ENCODE measurements at regions not wholly inside any gene's neighbourhood (a gene's known extent, or its start where the extent isn't known, plus 50 kb on each side); places are given as distances from the start of the nearest gene placed in this dataset.

DNA sequence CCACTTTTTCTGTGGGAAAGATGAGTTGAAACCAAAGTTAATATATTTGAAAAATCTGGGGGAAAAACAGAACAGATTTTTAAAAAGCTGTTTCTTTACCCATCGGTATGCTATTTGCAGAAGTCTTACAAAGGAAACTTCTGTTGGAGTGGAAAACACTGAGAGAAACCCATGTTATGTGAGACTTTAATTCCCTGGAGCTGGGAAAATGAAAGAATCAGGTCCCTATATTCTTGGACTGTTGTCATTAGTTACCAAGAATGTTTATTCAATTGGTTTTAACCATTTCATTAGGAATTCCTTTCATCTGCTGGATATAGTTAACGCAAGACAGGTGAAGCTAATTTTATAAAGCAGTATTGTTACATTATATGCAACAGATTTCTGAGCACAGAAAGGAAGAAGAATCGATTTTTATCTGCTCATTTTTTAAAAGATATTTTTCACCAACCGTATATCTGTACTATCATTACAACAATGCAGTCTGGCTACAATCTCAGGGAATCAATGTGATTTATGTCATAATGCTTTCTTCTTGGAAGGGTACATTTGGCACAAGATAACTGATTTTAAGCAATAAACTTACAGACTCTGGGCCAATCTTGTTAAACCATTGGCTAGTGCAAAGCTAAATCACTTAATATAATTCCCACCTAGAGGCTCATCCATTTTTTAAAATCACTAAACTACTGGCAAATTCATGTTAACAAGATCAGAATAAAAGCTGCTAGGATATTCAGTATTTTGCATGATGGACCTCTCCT lies 170.0 kb downstream of the MOXD1 start:
- Histone ChIP-seq H3K4me1 (peaks cover 0 to 12% (median 0%) of the 10 kb centered on the region in 3 donors), H3K27ac (no peak overlapping the region), H3K4me3 (no peak overlapping the region), H3K36me3 (no peaks in the 10 kb centered on the region), H3K9me3 (no peaks in the 10 kb centered on the region), H3K27me3 (no peaks in the 10 kb centered on the region)
- ATAC-seq = no peak
- no peak for TF ChIP-seq POLR2AphosphoS5 (IDR thresholded peaks at IDR 0.05)
- no peak for TF ChIP-seq CTCF (IDR thresholded peaks at IDR 0.05)
- no peak for TF ChIP-seq POLR2A (IDR thresholded peaks at IDR 0.05)
- TF ChIP-seq EP300 (IDR thresholded peaks at IDR 0.05) = no peak
- 58 to 72% methylated on average over 4 of the region's 4 CpGs for WGBS, 2 donors (ENCODE audit: low coverage in 1 of 2)

GRCh38 chr6:132228894-132229293 lies 172.4 kb downstream of the MOXD1 start:
- 67 to 100% methylated on average over 1 of the region's 1 CpG for WGBS, 2 donors (ENCODE audit: low coverage in 1 of 2)
- no peak overlapping the region for H3K4me3 ChIP-seq
- no peaks in the 10 kb centered on the region for H3K27me3 ChIP-seq
- no peak overlapping the region for H3K27ac ChIP-seq
- peaks cover 0 to 9% (median 0%) of the 10 kb centered on the region in 3 donors for H3K9me3 ChIP-seq
- TF ChIP-seq POLR2AphosphoS5 (IDR thresholded peaks at IDR 0.05) = no peak
- no peak for TF ChIP-seq CTCF (IDR thresholded peaks at IDR 0.05)
- TF ChIP-seq EP300 (IDR thresholded peaks at IDR 0.05) = no peak
- no peak for TF ChIP-seq POLR2A (IDR thresholded peaks at IDR 0.05)
- H3K36me3 ChIP-seq = no peaks in the 10 kb centered on the region
- peaks cover 0 to 12% (median 0%) of the 10 kb centered on the region in 3 donors for H3K4me1 ChIP-seq
- no peak for ATAC-seq

DNA sequence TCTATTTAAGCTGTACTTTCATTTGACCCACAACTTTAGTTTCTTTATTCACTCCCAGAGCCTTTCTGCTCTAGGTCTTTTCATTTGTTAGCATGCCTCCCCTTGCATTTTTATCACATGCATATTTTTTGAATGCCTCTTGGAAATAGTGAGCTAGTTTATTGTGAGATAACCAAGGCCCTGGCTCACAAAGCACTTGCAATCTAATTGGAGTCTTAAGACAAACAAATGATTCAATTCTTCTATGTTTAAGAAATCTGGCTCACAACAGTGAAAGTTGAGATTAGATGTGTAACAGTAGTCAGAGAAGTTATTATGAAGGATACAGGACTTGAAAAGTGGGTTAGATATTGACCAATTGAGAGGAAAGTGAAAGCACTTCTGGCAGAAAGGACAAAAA lies 173.4 kb downstream of the MOXD1 start:
- Histone ChIP-seq H3K36me3 (no peaks in the 10 kb centered on the region), H3K4me3 (no peak overlapping the region), H3K27me3 (no peaks in the 10 kb centered on the region), H3K9me3 (peaks cover 0 to 9% (median 0%) of the 10 kb centered on the region in 3 donors), H3K27ac (no peak overlapping the region), H3K4me1 (peaks cover 0 to 12% (median 0%) of the 10 kb centered on the region in 3 donors)
- ATAC-seq = peak; percentile 43
- no peak for TF ChIP-seq EP300 (IDR thresholded peaks at IDR 0.05)
- no peak for TF ChIP-seq POLR2A (IDR thresholded peaks at IDR 0.05)
- no peak for TF ChIP-seq CTCF (IDR thresholded peaks at IDR 0.05)
- TF ChIP-seq POLR2AphosphoS5 (IDR thresholded peaks at IDR 0.05) = no peak

DNA sequence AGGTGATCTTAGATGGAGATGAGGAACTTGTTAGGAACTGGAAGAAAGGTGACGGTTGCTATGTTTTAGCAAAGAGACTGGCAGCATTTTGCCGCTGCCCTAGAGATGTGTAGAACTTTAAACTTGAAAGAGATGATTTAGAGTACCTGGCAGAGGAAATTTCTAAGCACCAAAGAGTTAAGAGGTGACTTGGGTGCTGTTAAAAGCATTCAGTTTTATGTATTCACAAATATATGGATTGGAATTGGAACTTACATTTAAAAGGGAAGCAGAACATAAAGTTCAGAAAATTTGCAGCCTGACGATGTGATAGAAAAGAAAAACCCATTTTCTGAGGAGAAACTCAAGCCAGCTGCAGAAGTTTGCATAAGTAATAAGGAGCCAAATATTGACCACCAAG lies 176.3 kb downstream of the MOXD1 start:
- Histone ChIP-seq H3K27me3 (no peaks in the 10 kb centered on the region), H3K9me3 (peaks cover 0 to 9% (median 0%) of the 10 kb centered on the region in 3 donors), H3K4me1 (peaks cover 0 to 12% (median 0%) of the 10 kb centered on the region in 3 donors), H3K36me3 (no peaks in the 10 kb centered on the region), H3K27ac (no peak overlapping the region), H3K4me3 (no peak overlapping the region)
- TF ChIP-seq POLR2A (IDR thresholded peaks at IDR 0.05) = no peak
- no peak for TF ChIP-seq EP300 (IDR thresholded peaks at IDR 0.05)
- no peak for TF ChIP-seq POLR2AphosphoS5 (IDR thresholded peaks at IDR 0.05)
- TF ChIP-seq CTCF (IDR thresholded peaks at IDR 0.05) = no peak
- ATAC-seq = no peak
- 33 to 100% methylated on average over 2 to 3 of the region's 3 CpGs for WGBS, 2 donors (ENCODE audit: low coverage in 1 of 2)

GRCh38 chr6:132220800-132221199 lies 180.5 kb downstream of the MOXD1 start:
- TF ChIP-seq EP300 (IDR thresholded peaks at IDR 0.05) (no peak), POLR2AphosphoS5 (IDR thresholded peaks at IDR 0.05) (no peak), POLR2A (IDR thresholded peaks at IDR 0.05) (no peak), CTCF (IDR thresholded peaks at IDR 0.05) (no peak)

More at GRCh38 chr6:132220800-132221199, 180.5 kb downstream of the MOXD1 start:
- Histone ChIP-seq H3K4me1 (peaks cover 0 to 4% (median 0%) of the 10 kb centered on the region in 3 donors), H3K9me3 (peaks cover 0 to 9% (median 0%) of the 10 kb centered on the region in 3 donors), H3K27ac (no peak overlapping the region), H3K4me3 (no peak overlapping the region), H3K36me3 (no peaks in the 10 kb centered on the region), H3K27me3 (no peaks in the 10 kb centered on the region)
- no peak for ATAC-seq
- WGBS, 2 donors (ENCODE audit: low coverage in 1 of 2) = 53% methylated on average over 1 of the region's 1 CpG; no CpG with 5 or more reads in 1 of the 2 donors

All from gastroesophageal sphincter (tissue), 4 donors.